ENCODE measurements at regions not wholly inside any gene's neighbourhood (a gene's known extent, or its start where the extent isn't known, plus 50 kb on each side); places are given as distances from the start of the nearest gene placed in this dataset.

GRCh38 chr5:136853971-136854370, 488.6 kb upstream of the TRPC7 start:
- no peak for TF ChIP-seq POLR2A (IDR thresholded peaks at IDR 0.05)
- no peak for TF ChIP-seq EP300 (IDR thresholded peaks at IDR 0.05)

Data from tibial nerve (tissue), 3 donors.